ENCODE measurements at regions not wholly inside any gene's neighbourhood (a gene's known extent, or its start where the extent isn't known, plus 50 kb on each side); places are given as distances from the start of the nearest gene placed in this dataset.

DNA sequence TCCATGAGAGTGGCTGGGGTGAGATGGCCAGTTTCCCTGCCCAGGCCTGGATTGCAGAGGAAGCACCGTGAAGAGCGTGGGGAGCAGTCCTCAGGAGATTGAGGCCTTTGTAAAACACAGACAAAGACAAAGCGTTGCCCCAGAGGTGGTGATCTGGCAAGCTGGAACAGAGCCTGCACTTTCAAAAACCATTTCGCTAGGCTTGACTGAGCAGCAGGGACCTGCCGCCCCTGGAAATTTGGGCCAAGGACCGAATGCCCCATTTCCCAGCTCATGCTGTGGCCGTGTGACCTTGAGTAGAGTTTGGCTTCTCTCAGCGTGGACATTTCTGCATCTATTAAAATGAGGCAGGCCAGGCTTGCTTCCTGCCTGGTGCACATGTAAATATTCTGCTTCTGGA is 381.4 kb downstream of the BCOR start:
- DNase-seq (ENCODE audit: low read depth): no peak

DNA sequence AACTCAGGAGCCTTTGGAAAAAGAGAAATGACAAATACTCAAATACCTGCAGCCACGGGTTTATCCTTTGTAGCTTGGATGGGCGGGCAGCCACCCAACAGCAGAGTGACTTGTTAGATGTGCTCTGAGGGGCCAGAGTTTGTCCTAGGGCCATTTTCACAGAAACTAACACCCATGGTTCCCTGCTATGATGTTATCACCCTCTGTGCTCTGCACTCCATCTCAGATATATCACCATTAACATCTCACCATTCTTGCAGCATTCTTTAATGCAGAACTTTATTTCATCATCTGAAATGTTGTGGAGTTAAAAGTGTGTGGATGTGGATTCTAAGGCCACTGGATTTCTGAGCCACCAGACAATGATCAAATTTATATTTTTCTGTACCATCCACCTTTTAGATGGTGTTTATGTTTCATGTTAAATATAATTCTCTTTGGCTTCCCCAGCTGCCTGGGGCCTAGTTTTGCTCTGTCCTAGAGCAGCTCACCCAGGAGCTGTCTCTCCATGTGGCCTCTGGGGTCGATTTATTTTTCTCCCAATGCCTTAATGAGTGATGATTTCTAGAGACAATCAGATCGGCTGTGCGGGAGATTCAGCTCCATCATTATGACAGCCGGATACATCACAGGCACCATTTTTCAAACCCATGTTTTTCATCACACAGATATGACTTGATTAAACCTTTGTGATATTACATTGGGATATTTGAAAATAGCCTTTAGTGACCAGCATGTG is 380.8 kb downstream of the BCOR start:
- no peak for DNase-seq (ENCODE audit: low read depth)

DNA sequence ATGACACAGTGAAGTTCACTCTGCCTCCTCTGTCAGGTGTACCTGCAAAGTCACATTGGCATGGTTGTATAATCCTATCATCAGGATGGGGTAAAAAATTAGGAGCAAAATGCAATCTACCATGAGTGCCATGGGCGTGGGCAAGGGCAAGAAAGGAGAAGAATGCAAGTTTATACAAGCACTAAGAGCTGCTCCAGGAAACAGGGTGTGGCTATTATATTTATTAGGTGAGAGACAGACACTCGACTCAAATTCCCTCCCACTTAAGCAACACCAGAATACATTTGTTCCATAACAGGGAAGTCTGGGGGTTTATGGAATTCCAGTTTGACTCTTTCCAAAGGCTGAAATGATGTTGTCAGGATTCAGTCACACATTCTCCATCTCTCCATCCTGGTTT is 378.8 kb downstream of the BCOR start:
- no peak for DNase-seq (ENCODE audit: low read depth)

DNA sequence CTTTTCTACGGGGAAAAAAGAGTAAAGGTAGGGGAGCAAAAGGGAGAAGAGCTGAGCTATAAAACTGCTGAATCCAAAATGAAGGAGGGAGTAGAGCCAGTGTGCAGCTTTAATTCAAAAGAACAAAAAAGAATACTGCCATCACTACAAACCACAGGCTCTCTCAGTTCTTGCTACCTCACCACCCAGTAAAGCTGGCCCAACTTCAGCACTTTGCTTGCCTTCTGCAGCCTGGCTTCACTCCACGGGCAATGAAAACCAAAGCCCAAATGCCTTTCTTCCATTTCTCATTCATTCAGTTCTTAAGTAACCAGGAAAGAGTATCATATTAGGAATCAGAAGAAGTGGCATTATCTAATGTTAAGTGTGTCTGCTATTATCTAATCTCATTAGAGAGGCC is 376.8 kb downstream of the BCOR start:
- no peak for DNase-seq (ENCODE audit: low read depth)

DNA sequence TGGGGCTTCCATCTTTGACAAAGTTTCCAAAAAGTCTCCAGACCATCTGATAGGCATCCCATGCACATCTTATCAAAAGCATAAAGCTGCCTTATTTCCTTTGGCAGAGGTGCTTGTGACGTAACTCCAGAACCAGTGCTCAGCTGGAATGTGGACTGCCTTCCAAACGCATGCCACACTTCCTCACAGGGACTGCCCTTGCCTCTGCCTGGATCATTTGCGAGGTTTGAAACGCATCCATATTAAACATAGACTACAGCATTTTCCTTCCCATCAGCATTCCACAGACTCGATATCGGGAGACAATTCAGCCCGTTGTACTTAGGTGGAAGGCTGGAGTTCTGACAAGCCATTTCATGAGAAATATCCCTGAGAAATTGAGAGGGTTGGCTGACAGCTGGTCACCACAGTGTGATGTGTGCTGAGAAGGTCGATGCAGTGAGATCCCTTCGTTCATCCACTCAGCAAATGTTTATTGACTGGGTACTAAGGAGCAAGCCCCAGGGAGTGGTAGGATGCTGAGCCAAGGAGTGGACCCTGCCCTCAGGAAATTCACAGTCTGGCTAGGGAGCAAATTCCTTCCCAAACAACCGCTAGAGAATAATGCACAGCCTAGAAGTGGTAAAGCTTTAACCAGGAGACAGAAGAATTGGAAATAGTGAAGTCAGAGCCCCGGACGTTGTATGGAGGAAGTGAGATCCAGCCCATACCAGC is 376.0 kb downstream of the BCOR start:
- DNase-seq (ENCODE audit: low read depth): peak; percentile 8

DNA sequence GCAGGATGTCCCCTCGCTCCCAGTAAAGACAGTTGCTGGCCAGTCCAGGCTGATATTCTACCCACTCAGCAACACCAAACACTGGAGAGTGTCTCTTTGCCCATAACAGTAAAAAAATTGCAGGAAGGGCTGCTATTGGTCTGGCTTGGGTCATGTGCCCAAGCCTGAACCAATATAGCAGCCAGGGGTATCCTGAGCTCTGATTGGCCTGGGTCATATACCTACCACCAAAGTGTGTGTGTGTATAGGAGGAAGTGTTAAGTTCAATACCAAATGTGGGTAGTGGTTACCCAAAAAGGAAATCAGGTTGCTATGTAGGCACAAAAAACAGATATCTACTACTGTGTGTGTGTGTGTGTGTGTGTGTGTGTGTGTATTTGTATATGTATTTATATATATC is 373.2 kb downstream of the BCOR start:
- no peak for DNase-seq (ENCODE audit: low read depth)

DNA sequence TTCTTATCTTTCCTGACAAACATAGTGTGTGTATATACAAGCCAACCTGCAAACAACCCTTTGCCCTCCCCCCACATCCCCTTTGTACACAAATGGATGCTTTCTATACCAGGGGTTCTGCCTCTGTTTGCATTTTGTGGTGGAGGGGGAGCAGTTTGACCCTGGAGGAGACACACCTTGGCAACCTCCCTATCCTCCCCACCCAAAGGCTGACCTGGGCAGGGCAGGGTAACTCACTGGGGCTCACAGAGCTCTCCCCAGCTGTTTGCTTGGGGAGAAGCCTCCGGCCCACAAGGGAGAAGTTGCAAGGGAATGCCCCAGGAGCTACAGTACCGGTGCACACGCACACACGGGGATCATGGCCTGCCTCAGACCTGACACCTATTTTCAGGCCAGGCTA is 372.6 kb downstream of the BCOR start:
- DNase-seq (ENCODE audit: low read depth): no peak

DNA sequence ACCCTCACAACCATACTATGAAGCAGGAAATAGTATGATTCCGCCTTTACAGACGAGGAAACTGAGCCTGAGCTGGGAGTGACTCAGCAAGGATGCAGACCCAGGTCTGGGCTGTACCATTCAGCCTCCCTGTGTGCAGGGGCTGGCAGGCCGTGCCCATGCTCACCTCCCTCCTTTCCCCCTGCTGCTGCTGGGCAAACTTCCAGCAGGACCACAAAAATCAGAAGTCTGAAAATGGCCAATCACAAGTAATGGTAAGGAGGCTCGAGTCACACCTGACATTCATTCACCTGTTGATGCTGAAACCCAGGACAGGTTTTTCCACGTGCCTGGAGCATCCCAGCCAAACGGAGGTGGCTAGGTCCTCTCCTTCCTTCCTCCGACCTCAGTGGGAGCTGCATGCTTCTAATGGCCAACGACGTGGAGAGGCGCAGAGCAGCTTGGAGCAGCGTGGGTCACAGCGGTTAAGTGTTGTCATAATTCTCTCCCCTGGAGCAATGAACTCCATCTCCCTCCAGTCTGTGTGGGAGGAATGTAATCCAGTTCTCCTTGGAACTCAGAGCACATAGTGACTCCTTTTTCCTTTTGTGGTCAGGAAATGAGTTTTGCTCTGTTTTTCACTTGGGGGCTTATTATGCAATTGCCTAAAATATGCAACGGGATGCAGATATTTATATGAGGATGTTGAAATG is 371.7 kb downstream of the BCOR start:
- no peak for DNase-seq (ENCODE audit: low read depth)

DNA sequence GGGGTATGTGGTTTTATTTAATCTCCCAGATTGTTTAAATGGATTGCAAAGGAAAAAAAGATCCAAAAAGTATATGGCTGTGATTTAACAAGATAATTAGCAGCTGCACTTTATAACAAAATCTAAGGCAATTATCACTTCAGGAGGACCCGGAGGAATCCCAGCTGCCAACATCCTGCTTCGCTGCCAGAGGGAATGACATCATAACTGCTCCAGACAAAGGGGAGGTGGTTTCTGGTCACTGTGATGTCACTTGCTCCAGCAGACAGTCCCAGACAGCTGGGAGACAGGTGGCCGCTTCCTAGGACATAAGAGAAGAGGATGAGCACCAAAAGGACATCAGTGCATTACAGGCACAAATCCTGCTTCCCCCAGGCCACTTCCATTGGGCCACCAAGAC is 371.0 kb downstream of the BCOR start:
- no peak for DNase-seq (ENCODE audit: low read depth)

DNA sequence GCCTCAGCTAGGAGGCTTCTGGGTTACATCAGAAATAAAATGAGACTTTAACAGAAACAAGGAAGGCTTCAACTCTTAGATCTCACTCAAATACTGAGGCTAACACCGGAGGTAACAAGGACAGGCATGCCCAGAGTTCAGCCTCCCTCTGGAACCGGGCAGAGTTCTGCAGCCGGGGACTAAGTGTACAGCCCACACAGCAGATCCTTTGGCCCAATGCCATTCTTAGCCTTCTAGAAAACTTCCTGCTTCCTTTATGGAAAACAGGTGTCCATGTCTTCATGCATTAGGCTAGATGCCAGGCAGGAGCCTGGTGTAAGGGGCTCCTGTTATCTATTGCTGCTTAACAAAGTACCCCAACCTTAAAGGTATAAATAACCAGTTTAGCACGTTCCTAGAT is 369.7 kb downstream of the BCOR start:
- DNase-seq (ENCODE audit: low read depth): no peak

DNA sequence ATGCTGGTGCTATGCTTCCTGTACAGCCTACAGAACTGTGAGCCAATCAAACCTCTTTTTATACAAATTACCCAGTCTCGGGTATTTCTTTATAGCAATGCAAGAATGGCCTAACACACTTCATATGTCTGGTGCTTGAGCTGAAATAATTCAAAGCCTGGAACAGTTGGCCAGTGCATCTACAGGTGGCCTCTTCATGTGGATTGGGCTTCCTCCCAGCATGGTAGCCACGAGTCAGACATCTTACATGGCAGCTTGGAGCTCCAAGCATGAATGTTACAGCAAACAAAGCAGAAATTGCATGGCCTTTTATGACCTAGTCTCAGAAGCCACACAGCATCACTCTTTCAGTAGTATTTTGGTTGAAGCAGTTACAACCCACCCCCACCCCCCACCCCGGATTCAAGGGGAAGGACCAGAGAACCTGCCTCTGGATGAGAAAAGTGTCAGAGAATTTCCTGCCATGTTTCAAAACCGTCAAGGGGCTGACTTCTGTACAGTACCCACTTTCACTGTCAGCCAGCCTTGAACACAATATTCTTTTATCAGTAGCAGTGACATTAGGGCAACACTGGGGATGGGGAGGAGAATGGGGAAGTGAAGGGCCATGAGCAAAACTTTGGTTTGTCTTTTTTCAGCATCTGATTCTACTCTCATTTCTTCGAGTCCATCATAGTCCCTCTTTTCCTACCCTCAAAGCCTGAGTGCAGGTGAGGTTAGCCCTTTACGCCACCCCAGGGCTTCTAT is 368.7 kb downstream of the BCOR start:
- no peak for DNase-seq (ENCODE audit: low read depth)

DNA sequence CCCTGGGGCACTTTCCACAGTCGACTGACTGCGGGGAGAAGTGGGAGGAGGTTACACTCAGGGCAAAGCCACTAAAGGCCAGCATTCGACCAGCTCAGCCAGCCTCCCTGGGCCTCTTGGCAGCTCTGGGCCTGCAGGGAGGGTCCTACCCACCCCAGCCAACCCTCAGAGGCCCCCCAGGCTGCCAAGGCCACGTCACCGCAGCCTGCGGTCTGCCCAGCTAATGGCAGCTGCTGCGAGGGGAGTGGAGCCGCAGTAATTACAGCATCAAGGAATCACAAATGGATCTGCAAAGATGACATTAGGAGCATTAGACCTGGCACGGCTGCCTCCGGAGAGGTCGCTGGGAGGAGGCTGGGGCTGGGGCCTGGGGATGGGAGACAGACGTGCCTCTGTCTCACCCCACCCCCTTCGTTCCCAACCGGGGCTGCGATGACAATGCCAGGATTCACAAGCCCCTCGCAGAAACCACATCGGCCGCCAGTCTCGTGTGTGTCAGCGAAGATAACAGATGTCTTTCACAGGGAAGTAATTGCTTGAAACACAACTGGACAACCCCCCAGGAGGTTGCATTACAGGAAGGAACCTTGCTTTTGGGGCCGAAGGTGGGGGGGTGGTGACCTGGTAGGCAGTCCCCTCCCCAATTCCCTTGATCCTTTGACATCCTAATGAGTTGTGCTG is 367.6 kb downstream of the BCOR start:
- DNase-seq (ENCODE audit: low read depth): no peak

DNA sequence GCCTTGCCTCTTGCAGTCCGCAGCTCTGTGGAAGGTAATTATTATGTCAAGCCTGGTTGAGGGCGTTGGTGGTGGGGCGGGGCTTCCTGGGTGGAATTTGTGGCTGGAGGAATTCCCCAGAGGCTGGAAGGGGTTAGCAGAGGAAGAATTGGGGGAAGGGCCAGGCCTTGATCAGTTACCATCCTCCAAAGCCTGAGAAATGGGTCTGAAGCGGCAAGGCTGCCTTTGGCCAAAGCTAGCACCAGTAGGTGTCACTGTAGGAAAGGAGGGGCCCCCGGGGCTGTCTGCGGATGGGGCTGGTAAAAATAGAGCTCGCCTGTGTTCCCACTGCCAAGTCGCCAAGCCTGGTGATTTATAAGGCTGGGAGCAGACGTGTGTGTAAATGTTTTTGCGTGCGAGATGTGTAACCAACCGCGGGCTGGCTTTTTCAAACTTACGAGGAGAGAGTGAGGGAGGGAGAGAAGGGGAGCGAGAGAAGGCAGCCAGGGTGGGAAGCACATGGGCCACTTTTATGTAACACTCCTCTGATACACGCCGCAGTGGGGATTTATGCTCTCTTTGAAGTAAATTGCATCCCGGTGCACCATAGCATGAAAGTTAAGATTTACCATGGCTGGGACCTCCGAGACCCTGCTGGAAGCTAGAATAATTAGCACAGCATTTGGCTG is 367.0 kb downstream of the BCOR start:
- no peak for DNase-seq (ENCODE audit: low read depth)

DNA sequence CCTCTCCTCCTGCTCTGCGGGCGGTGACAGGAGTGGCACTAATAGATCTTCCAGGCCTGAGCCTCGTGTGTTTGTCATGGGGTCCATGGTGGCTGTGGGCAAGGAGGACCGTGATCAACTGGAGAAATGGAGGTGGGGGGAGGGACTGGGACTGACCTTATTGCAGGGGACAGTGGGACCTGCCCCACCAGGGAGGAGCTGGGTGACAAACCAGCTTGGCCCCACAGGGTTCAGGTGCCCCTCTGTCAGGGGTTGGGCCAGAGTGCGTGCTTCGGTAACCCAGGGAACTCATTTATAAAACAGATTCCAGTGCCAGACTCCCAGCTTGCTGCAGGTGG is 366.5 kb downstream of the BCOR start:
- no peak for DNase-seq (ENCODE audit: low read depth)

DNA sequence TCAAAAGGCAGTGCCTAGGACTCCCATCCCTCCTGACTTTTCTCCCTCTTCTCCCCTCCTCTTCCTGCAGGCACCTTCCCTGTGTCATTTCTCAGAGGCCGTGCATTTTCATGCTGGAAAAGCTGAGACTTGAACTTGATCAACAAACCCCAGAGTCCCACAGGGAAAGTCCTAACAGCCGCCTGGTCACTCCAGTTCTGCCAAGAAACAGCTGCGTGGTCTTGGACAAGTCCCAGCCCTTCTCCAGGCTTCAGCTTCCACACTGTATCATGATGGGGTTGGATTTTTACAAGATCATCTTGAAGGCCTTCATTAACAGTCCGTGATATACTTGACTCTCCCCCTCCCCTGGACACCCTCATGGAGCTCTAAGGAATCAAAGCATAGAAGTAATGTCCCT is 366.0 kb downstream of the BCOR start:
- no peak for DNase-seq (ENCODE audit: low read depth)

DNA sequence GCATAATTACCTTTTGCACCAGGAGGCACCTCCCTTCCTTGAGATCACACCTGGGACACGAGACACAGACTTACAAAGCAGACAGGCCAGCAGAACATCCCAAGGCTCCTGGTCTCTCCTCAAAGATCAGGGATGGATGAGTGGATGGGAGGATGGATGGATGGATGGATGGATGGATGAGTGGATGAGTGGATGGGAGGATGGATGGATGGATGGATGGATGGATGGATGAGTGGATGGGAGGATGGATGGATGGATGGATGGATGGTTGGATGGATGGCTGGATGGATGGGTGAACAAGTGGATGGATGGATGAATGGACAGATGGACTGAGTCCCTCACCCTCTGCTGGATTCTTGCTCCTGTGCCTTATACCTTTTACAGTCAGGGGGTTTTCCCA is 364.0 kb downstream of the BCOR start:
- DNase-seq (ENCODE audit: low read depth): no peak

DNA sequence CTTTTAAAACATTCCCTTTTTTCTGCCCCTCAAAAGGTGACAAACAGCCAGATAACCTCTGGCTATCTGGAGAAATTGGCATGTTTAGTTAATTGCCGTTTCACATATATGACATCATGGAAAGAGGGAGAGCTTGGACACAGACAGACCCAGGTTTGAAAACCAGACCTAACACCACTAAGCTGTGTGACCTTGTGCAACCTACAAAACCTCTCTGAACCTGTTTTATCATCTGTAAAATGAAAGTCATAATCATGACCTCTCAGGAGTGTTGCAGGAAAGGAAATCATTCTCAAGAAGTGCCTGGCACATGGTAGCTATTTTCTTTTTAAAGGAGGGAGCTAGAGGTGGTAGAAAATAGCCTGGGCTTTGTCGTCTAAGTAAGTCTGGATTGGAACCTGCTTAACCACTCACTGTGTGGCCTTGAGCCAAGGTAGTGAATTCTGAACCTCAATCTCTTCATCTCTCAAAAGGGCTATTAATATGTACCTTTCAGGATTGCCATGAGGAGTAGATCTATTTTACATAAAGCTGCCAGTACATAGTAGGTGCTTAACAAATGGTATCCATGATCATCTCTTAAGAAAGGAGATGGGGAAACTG is 363.5 kb downstream of the BCOR start:
- DNase-seq (ENCODE audit: low read depth): no peak

DNA sequence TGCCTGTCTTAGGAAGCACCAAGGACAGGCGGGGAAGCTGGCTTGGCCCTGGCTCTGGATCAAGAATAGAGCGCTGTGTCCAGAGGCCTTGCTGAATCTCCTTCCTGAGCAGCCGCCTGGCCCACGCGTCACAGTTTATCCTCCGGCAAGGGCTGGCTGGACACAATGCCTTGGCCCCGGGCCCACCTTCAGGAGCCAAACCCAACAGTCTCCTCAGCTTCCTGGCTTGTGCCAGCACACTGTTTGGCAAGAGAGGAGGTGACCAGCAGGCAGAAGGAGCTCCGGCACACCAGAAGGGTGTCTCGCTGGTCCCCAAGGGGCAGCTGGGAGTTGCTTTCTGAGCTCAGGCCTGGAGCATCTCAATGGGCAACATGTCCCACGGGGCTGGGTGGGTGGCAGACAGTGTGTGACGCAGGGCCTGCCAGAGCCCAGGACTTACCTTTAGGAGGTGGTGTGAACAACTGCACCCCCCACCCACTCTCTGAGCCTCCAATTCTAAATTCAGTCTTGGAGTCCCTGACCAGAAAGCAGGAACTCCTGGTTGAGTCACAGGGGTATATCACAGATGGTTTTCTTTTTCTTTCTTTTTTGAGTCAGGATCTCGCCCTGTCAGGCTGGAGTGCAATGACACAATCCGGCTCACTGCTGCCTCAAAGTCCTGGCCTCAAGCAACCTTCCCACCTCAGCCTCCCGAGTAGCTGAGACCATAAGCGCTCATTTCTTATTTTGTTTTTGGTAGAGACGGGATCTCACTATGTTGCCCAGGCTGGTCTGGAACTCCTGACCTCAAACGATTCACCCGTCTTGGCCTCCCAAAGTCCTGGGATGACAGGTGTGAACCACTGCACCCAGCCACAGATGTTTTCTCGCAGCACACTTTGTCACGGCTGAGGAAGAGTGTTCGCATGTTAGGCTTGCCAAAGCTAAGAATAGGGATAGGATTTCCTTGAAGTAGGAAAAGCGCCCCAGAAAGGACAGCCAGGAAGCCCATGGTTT is 361.2 kb downstream of the BCOR start:
- no peak for DNase-seq (ENCODE audit: low read depth)

DNA sequence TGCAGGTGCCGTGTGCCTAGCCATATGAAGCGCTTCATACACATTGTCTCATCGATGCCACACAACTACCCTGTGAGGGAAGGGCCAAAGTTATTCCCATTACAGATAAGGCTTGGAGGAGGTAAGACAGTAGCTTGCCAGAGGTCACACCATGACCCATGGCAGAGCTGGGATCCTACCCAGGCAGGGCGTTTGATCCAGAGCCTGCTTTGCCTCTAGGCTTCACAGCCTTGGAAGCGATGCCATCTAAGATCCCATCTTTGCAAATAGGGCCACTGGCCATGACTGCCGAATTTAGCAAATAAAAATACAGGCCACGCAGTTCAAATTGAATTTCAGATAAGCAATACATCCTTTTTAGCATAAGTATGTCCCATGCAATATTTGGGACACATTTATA is 358.2 kb downstream of the BCOR start:
- no peak for DNase-seq (ENCODE audit: low read depth)

DNA sequence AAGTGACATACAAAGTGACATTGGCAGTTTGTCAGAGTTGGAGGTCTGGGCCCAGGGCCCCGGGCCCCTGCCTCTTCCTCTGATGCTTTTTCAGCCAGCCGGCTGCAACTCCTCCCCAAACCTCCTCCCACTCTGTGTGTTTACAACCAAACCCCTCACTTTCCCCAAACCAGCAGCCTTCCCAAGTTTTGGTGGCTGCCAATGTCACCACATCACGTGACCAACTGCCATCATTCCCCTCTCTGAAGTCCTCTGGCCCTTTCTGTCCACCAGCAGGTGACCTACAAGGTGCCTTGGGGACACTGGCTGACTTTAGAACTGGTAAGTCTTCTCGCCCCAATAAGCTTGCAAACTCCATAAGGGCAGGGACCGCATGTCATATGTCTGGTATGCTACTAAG is 357.7 kb downstream of the BCOR start:
- no peak for DNase-seq (ENCODE audit: low read depth)

Measured in HS-27A (cell line).